ENCODE measurements at regions not wholly inside any gene's neighbourhood (a gene's known extent, or its start where the extent isn't known, plus 50 kb on each side); places are given as distances from the start of the nearest gene placed in this dataset.

- POLR2A ChIA-PET (ENCODE audit: partially characterized antibody): interaction anchor here (1.6 kb wide), 1 partner anchor 14 kb away, joined by 3 read pairs; no protein-coding TSS in a partner anchor
Measured at GRCh38 chr3:42028474-42028873, 62.7 kb upstream of the TRAK1 start.

GRCh38 chr3:42027571-42027970 lies 63.6 kb upstream of the TRAK1 start:
- Mint-ChIP-seq H3K9me3 (peaks cover 0 to 5% (median 0%) of the 10 kb centered on the region in 8 donors), H3K27me3 (no peaks in the 10 kb centered on the region), H3K36me3 (peaks cover 2 to 6% of the 10 kb centered on the region in 2 donors), H3K4me3 (no peak overlapping the region), H3K4me1 (peaks cover 35 to 54% (median 43%) of the 10 kb centered on the region in 4 donors), H3K27ac (no peak overlapping the region)
- ChIA-PET CTCF (ENCODE audit: partially characterized antibody) (no interaction called here), POLR2A (ENCODE audit: partially characterized antibody) (no interaction called here)
- intact Hi-C loops (cut with micrococcal nuclease): no loop called here
- H3K4me3 ChIP-seq (ENCODE audit: low read length in 2 of 2): no peak overlapping the region
- no peaks in the 10 kb centered on the region for H3K9me3 ChIP-seq (ENCODE audit: control insufficient read depth in 1 of 2, low read length in 2 of 2)
- H3K4me1 ChIP-seq (ENCODE audit: insufficient read depth, low read length): peaks cover 29% of the 10 kb centered on the region
- no peaks in the 10 kb centered on the region for H3K36me3 ChIP-seq (ENCODE audit: insufficient read depth, low read length)
- no peak overlapping the region for H3K27ac ChIP-seq (ENCODE audit: low read depth, low read length)
- no peaks in the 10 kb centered on the region for H3K27me3 ChIP-seq (ENCODE audit: insufficient read depth, low read length)
- DNase-seq: no peak

More at GRCh38 chr3:42028474-42028873, 62.7 kb upstream of the TRAK1 start:
- intact Hi-C loops (cut with micrococcal nuclease): no loop called here
- Histone ChIP-seq H3K9me3 (ENCODE audit: control insufficient read depth in 1 of 2, low read length in 2 of 2) (no peaks in the 10 kb centered on the region), H3K27me3 (ENCODE audit: insufficient read depth, low read length) (no peaks in the 10 kb centered on the region), H3K4me3 (ENCODE audit: low read length in 2 of 2) (no peak overlapping the region), H3K36me3 (ENCODE audit: insufficient read depth, low read length) (no peaks in the 10 kb centered on the region), H3K4me1 (ENCODE audit: insufficient read depth, low read length) (peaks cover 21% of the 10 kb centered on the region), H3K27ac (ENCODE audit: low read depth, low read length) (no peak overlapping the region)
- Mint-ChIP-seq H3K9me3 (peaks cover 0 to 5% (median 0%) of the 10 kb centered on the region in 8 donors), H3K27me3 (no peaks in the 10 kb centered on the region), H3K36me3 (peaks cover 2 to 6% of the 10 kb centered on the region in 2 donors), H3K4me3 (no peak overlapping the region), H3K4me1 (peaks cover 30 to 45% (median 36%) of the 10 kb centered on the region in 4 donors), H3K27ac (peak overlapping the region in 1 of 7 donors; percentile 4)
- CTCF ChIA-PET (ENCODE audit: partially characterized antibody): no interaction called here
- DNase-seq: no peak

GRCh38 chr3:42025370-42026138 lies 63.7 kb upstream of the ULK4 start:
- no peaks in the 10 kb centered on the region for H3K27me3 ChIP-seq (ENCODE audit: insufficient read depth, low read length)
- H3K9me3 ChIP-seq (ENCODE audit: control insufficient read depth in 1 of 2, low read length in 2 of 2): no peaks in the 10 kb centered on the region
- no peaks in the 10 kb centered on the region for H3K27me3 Mint-ChIP-seq
- H3K36me3 ChIP-seq (ENCODE audit: insufficient read depth, low read length): no peaks in the 10 kb centered on the region
- peaks cover 2 to 6% of the 10 kb centered on the region in 2 donors for H3K36me3 Mint-ChIP-seq
- H3K4me3 ChIP-seq (ENCODE audit: low read length in 2 of 2): no peak overlapping the region
- H3K27ac Mint-ChIP-seq: peak overlapping the region in 4 of 7 donors; percentile 25 to 69 (median 60)
- no peak overlapping the region for H3K27ac ChIP-seq (ENCODE audit: low read depth, low read length)
- H3K4me1 ChIP-seq (ENCODE audit: insufficient read depth, low read length): peaks cover 33% of the 10 kb centered on the region
- peak overlapping the region in 4 of 8 donors; percentile 4 to 31 (median 17) for H3K4me3 Mint-ChIP-seq
- POLR2A ChIA-PET (ENCODE audit: partially characterized antibody): interaction anchor here (0.9 to 2.5 kb wide), 2 partner anchors 11 to 64 kb away, joined by 3 to 10 read pairs; partner anchors contain the start of gene ULK4
- CTCF ChIA-PET (ENCODE audit: partially characterized antibody): interaction anchor here (0.6 to 0.9 kb wide), 2 partner anchors 11 to 1708 kb away, joined by 3 to 4 read pairs; no protein-coding TSS in a partner anchor
- H3K4me1 Mint-ChIP-seq: peaks cover 36 to 66% (median 50%) of the 10 kb centered on the region in 4 donors
- peaks cover 0 to 5% (median 0%) of the 10 kb centered on the region in 8 donors for H3K9me3 Mint-ChIP-seq
- intact Hi-C loops (cut with micrococcal nuclease): no loop called here
- DNase-seq: no peak

- H3K27me3 Mint-ChIP-seq: no peaks in the 10 kb centered on the region
- Histone ChIP-seq H3K27ac (ENCODE audit: low read depth, low read length) (no peak overlapping the region), H3K36me3 (ENCODE audit: insufficient read depth, low read length) (no peaks in the 10 kb centered on the region), H3K4me1 (ENCODE audit: insufficient read depth, low read length) (peaks cover 39% of the 10 kb centered on the region), H3K27me3 (ENCODE audit: insufficient read depth, low read length) (no peaks in the 10 kb centered on the region), H3K4me3 (ENCODE audit: low read length in 2 of 2) (no peak overlapping the region), H3K9me3 (ENCODE audit: control insufficient read depth in 1 of 2, low read length in 2 of 2) (no peaks in the 10 kb centered on the region)
- H3K36me3 Mint-ChIP-seq: peaks cover 1 to 6% of the 10 kb centered on the region in 2 donors
- no peak for DNase-seq
- ChIA-PET CTCF (ENCODE audit: partially characterized antibody) (no interaction called here), POLR2A (ENCODE audit: partially characterized antibody) (interaction anchor here (0.9 to 2.5 kb wide), 2 partner anchors 10 to 63 kb away, joined by 3 to 10 read pairs; partner anchors contain the start of gene ULK4)
- H3K27ac Mint-ChIP-seq: peak overlapping the region in 2 of 7 donors; percentile 23 to 72
- H3K4me3 Mint-ChIP-seq: peak overlapping the region in 1 of 8 donors; percentile 29
- intact Hi-C loops (cut with micrococcal nuclease): no loop called here
- H3K4me1 Mint-ChIP-seq: peaks cover 40 to 73% (median 51%) of the 10 kb centered on the region in 4 donors
- H3K9me3 Mint-ChIP-seq: peaks cover 0 to 5% (median 0%) of the 10 kb centered on the region in 8 donors
Measured at GRCh38 chr3:42024591-42025351, 62.9 kb upstream of the ULK4 start.

- intact Hi-C loops (cut with micrococcal nuclease): no loop called here
- ChIA-PET POLR2A (ENCODE audit: partially characterized antibody) (interaction anchor here (2.5 kb wide), 1 partner anchor 8 kb away, joined by 10 read pairs; no protein-coding TSS in a partner anchor), CTCF (ENCODE audit: partially characterized antibody) (no interaction called here)
- H3K27ac ChIP-seq (ENCODE audit: low read depth, low read length): no peak overlapping the region
- H3K36me3 ChIP-seq (ENCODE audit: insufficient read depth, low read length): no peaks in the 10 kb centered on the region
- H3K9me3 Mint-ChIP-seq: peaks cover 0 to 4% (median 0%) of the 10 kb centered on the region in 8 donors
- no peaks in the 10 kb centered on the region for H3K27me3 Mint-ChIP-seq
- peaks cover 37 to 70% (median 53%) of the 10 kb centered on the region in 4 donors for H3K4me1 Mint-ChIP-seq
- H3K4me3 Mint-ChIP-seq: peak overlapping the region in 3 of 8 donors; percentile 7 to 27 (median 20)
- peak overlapping the region in 3 of 7 donors; percentile 66 to 76 (median 71) for H3K27ac Mint-ChIP-seq
- no peak overlapping the region for H3K4me3 ChIP-seq (ENCODE audit: low read length in 2 of 2)
- peak in 1 of 5 donors; percentile 41 for DNase-seq
- peaks cover 40% of the 10 kb centered on the region for H3K4me1 ChIP-seq (ENCODE audit: insufficient read depth, low read length)
- H3K27me3 ChIP-seq (ENCODE audit: insufficient read depth, low read length): no peaks in the 10 kb centered on the region
- no peaks in the 10 kb centered on the region for H3K9me3 ChIP-seq (ENCODE audit: control insufficient read depth in 1 of 2, low read length in 2 of 2)
- peaks cover 0 to 2% of the 10 kb centered on the region in 2 donors for H3K36me3 Mint-ChIP-seq
Measured at GRCh38 chr3:42023380-42023779, 61.5 kb upstream of the ULK4 start.

- Mint-ChIP-seq H3K4me3 (peak overlapping the region in 2 of 8 donors; percentile 2 to 15), H3K4me1 (peaks cover 36 to 69% (median 51%) of the 10 kb centered on the region in 4 donors), H3K36me3 (no peaks in the 10 kb centered on the region), H3K27ac (no peak overlapping the region), H3K27me3 (no peaks in the 10 kb centered on the region), H3K9me3 (no peaks in the 10 kb centered on the region)
- Histone ChIP-seq H3K36me3 (ENCODE audit: insufficient read depth, low read length) (no peaks in the 10 kb centered on the region), H3K4me3 (ENCODE audit: low read length in 2 of 2) (no peak overlapping the region), H3K9me3 (ENCODE audit: control insufficient read depth in 1 of 2, low read length in 2 of 2) (no peaks in the 10 kb centered on the region), H3K4me1 (ENCODE audit: insufficient read depth, low read length) (peaks cover 40% of the 10 kb centered on the region), H3K27ac (ENCODE audit: low read depth, low read length) (no peak overlapping the region), H3K27me3 (ENCODE audit: insufficient read depth, low read length) (no peaks in the 10 kb centered on the region)
- POLR2A ChIA-PET (ENCODE audit: partially characterized antibody): no interaction called here
- DNase-seq: no peak
- intact Hi-C loops (cut with micrococcal nuclease): no loop called here
- CTCF ChIA-PET (ENCODE audit: partially characterized antibody): interaction anchor here (0.6 kb wide), 1 partner anchor 550 kb away, joined by 3 read pairs; no protein-coding TSS in a partner anchor
Measured at GRCh38 chr3:42022355-42022754, 60.5 kb upstream of the ULK4 start.

All from CD4-positive, alpha-beta memory T cell (primary cell).